HG03460 (cell line): ENCODE measurements at regions not wholly inside any gene's neighbourhood (a gene's known extent, or its start where the extent isn't known, plus 50 kb on each side); places are given as distances from the start of the nearest gene placed in this dataset.
A peak's percentile ranks its signal among the peaks of the same experiment; 100 is the strongest.
"Not testable (repeated sequence)": the region's sequence is repeated elsewhere in the genome, so short reads cannot be mapped to it uniquely, and the experiment has no call there.

Experiments
- ATAC-seq: cut with Tn5 transposase; IDR thresholded peaks from one replicate; pipeline ENCODE4 v1.9.1; 2021; ENCODE audit not compliant: unreplicated experiment

DNA sequence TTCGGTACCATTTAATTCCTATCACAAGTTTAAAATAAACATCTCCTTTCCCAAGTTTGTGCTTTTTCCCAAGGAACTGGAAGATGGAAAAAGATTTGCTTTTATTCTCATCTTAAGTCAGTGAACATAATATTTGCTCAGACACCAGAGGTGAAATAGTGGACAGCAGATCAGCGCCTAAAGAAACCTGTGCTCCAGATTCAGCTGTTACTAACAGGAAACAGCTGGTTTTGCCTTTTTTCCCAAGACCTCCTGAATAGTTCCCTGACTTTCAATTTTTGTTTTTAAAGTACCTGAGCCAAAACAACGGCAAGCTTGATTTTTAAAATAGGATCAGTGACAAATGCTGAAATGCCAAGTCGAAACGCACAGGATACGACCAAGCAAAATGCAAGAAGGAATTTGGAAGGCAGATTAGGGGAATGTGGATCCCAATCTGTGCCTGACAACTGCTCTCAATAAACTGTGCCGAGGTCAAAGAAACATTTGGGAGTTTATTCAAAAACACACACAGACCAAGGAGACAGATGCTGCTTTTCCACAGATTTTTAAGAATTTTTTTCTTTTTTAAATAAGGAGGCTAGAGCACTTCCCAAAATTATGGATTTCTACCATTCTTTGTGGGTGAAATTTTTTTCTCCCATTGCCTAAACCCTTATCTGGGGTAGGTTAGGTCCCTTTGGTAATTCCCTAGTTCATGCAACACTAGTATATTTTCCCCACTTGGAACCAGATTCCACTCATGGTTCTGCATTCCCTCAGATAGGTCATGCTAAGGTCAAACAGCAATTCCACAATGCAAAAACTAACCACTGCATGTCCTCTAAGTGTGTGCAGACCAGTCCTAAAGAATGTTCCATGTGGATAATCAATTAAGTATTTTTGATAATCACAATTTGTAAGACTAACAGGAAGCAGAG lies 121.5 kb upstream of the PDE1A start:
- ATAC-seq: no peak

DNA sequence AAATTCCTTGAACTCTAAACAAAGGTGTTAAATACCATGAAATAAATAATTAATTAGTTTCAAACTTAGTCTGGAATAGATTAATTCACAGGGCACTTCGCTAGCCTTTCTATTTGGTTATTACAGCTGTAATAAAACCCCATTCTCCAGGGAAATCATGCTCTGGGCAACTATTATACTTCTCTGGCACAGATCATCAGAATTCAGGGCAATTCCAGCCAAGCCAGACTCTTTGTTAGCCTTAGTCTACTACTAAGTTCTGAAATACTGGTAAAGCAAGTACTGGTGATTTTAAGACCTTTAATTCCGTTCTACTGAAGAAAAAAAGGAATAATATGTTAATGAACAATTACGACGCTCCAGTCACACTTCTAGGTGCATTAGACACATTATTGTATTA lies 123.4 kb upstream of the PDE1A start:
- no peak for ATAC-seq

DNA sequence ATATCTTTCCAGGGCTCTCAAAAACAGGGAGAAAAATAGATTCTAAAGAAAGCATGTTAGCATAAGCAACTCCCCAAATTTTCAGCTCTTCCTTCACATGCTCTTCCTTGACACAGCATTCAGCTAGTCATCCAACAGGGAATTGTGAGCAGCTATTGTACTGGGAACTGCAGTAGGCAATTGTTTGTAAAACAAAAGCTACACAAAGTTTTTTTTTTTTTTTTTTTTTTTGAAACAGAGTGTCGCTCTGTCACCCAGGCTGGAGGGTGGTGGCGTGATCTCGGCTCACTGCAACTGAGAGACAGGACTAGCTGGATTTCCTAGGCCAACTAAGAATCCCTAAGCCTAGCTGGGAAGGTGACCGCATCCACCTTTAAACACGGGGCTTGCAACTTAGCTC lies 125.4 kb upstream of the PDE1A start:
- not testable (repeated sequence) for ATAC-seq

DNA sequence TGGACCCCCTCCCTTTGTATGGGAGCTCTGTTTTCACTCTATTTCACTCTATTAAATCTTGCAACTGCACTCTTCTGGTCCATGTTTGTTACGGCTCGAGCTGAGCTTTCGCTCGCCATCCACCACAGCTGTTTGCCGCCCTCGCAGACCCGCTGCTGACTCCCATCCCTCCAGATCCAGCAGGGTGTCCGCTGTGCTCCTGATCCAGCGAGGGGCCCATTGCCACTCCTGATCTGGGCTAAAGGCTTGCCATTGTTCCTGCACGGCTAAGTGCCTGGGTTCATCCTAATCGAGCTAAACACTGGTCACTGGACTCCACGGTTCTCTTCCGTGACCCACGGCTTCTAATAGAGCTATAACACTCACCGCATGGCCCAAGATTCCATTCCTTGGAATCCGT lies 125.9 kb upstream of the PDE1A start:
- not testable (repeated sequence) for ATAC-seq

DNA sequence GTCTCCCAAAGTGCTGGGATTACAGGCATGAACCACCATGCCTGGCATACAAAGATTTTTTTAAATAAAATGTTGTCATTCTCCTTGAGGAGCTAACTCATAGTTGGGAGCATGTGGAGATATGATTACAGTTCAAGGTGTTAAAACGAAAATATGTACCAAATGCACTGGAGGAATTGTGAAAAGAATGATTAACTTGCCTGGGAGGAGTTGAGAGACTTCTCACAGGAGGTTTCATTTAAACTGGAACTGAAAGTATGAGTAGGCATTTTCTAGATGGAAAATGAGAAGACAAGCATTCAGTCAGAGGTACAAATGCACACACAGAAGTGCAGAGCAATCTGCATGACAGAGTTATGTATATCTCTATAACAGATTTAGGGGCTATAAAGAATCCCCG lies 126.6 kb upstream of the PDE1A start:
- ATAC-seq: peak; percentile 100

DNA sequence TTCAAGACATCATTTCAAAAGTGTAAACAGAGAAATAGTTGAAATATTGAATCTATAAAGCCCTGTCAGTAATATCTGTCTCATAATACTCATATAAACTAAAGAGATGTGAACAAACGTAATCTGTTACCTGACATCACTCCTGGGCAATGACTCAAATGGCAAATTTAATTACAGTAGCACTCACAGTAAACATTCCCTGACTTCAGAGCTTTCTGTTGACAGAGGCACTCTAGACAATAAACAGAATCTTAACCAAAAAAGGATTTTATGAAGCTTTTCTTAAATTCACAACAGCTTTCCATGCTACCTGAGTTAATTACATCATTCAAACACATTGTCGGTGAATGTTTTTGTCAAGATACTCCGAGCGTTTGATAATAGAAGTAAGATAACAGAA lies 128.1 kb upstream of the PDE1A start:
- no peak for ATAC-seq

DNA sequence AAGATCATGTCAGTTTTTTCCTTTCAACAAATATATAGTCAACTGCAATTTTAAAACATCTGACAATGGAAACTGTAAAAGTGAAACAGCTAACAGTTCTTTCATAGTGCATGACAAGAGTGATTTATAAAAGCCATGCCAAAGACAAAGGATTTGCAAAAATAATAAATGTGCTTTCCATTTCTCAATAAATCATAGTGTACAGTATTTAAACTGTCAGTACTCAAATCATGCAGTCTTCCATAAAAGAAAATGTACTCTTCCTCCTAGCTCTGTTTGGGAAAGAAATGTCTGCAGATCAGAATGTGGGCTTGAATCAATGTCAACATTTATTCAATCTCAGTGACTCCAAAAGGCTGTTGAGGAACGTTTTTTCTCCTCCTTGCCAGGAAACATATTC lies 131.7 kb upstream of the PDE1A start:
- ATAC-seq: no peak

DNA sequence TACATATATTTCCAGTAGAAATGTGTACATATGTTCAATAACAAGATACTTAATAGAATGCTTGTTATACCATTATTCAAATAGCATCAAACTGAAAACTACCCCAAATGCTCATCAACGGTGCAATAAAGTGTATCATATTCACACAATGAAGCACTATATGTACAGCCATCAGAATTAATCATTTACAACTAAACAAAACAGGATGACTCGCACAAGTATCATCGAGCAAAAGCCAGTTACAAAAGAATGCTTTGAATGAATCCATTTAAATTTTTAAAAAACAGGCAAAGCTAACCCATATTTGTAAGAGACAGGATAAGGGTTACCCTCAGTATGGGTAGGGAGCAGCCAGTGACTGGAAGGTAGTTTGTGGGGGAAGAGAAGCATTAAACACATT lies 132.8 kb upstream of the PDE1A start:
- ATAC-seq: no peak

DNA sequence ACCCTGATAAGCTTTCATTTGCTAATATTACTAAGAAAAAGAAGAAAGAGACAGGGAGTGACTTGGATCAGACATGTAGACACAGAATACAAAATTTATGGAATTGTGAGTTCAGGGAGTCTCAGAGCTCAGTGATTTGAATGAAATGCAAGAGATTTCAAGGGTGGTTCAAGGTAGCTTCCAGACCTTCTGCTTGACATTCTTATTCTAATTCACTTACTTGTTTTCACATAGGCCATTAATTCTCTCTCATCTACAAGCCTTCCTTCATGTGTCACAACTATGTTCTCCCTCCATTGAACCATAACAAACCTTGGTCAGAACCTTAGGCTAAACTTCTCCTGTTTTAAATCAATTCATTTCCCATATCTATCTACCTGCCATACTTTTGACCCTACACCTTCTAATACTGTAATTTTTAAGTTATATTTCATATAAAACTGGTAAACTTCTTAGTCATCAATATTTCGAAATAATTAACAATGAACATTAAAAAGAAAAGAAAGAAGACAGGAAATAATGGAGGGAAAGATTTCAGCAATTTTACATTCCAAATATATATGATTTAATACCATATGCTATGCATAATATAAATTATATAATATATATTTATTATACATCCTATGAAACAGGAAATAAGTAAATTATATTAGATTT lies 139.2 kb upstream of the PDE1A start:
- no peak for ATAC-seq

DNA sequence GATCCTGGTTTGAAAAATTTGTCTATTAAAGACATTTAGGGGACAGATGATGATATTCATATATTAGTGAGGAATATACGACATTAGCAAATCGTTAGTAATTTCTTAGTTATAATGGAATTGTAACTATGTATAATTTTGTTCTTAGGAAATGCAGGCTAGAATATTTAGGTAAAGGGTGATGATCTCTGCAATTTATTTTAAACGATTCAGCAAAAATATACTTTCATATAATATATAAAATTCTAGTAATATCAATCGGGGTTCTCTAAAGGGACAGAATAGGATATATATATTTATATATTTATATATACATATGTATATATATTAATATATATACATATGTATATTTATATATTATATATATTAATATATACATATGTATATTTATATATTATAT lies 142.5 kb upstream of the DNAJC10 start:
- no peak for ATAC-seq

DNA sequence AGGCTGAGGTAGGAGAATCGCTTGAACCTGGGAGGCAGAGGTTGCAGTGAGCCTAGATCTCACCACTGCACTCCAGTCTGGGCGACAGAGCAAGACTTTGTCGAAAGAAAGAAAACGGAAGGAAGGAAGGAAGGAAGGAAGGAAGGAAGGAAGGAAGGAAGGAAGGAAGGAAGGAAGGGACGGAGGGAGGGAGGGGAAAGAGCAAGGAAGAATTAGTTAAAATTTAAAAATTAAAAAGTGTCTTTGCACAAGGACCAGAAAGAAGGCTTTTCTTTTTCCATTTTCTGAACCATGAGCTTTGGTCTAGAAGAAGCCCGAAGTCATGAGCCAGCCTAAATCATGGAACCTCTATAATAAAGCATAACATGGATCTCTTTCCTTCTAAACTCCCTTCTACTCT lies 138.2 kb upstream of the DNAJC10 start:
- ATAC-seq: no peak

DNA sequence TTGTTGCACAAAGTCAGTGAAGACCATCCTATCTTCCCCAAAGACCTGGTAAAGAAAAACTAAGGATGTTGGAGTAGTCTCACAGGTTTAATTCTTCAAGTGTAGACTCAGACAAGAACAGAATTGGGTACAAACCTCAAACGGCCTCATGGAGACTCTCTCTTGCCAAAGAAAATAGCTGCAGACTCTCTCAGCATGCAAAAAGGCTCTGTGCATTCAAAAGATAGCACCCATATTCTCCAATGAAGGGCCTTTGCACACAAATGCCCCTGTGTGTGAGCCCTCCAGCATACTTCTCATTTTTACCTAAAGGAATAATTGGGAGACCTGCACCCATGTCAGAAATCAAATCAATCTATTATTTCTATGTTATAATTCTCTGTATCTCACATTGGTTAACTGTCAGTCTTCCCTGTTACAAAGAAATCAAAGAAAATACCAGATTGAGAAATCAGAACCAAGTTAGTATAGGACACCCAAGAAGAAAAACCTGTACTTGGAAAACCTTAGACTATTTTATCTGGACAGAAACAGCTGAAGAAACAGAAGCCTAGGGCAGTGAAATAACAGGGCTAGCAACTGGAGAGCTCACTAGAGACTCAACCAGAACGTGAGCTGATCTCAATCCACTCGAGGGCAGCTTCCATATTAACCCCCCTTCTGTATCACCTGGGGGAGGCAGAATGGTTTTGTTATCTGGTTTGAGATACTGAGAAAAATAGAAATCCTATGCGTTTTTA lies 134.7 kb upstream of the DNAJC10 start:
- no peak for ATAC-seq

DNA sequence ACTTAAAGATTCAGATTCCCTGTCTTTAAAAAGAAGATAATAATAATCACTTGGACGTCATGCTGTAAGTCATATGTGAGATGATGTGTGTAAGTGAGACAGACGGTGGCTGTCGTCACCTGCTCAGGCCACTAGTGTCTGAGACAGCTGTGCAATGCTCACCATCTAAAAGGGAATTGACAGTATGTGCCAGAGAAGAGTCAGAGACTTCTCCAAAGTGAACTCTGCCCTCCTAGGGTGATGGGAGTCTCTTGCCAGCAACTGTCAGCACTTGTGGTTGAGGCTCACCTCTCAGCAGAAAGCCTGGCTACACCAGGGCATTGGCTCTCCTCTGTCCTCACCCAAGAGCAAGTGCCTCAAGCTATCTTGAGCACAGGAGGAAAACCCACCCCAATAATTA lies 131.6 kb upstream of the DNAJC10 start:
- no peak for ATAC-seq

DNA sequence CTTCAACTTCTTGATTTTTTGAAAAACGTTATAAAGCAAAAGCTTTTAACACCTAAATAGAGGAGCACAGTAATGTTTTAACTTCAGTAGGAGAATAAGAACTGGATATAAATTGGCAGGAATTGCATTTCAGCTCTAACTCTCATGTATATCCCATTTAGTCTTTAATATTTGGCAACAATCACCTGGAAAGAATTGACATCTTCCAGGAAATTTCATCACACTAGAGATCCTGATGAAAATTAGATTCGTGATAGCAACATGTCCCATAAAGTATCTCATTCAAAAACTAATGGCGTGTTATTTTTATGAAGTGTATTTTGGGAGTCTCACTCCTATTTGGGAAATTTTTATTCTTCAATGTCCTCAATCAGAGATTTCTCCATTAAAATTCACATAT lies 131.1 kb upstream of the DNAJC10 start:
- ATAC-seq: no peak

DNA sequence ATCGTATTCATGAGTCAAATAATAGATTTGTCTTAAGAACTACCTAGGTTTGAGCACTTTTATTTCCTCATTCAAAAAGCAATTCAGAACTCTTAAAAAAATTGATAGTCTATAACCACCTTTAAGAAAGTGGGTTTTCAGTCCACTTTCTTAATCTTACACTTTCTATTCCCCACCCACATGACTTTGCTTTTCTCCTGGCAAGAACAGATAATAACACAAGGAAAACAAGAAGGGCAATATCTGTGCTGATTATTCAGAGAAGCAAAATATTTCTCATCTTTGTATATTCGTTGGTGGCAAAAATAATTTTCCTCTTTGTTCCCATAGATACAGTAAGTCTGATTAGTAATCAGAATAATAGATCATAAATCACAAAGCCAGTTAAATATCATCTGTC lies 130.6 kb upstream of the DNAJC10 start:
- ATAC-seq: no peak

DNA sequence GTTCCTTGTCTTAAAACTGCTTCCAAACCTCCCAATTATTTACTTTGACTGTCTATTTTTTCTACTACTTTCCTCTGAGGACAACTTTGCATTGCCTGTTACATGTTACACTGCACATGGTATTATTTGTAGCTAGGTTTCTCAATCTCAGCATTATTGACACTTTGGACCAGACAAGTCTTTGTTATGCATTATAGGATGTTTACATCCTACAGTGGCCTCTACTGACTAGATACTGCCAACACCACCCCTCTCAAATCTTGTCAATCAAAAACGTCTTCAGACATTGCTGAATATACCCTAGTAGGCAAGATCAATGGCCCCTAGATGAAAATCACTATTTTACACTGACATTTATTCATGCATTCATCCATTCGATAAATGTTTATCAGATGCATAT lies 129.6 kb upstream of the DNAJC10 start:
- no peak for ATAC-seq

DNA sequence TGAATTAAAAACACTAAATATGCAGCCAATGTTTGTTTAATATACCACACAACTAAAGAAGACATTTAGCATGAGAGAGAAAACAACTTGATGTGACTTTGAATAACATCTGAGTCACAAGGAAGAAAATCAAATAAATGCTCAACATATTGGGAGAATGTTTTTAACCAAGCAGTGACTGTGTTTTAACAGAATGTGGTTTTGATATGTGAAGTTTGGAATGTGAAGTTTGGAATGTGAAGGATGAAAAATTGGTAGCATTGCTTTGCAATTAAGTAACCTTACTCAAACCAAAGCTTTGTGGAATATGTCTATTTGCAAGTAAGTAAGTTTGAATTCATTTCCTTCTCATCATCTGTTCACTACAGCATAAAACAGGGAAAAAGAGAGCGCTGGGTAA lies 128.2 kb upstream of the DNAJC10 start:
- ATAC-seq: no peak

DNA sequence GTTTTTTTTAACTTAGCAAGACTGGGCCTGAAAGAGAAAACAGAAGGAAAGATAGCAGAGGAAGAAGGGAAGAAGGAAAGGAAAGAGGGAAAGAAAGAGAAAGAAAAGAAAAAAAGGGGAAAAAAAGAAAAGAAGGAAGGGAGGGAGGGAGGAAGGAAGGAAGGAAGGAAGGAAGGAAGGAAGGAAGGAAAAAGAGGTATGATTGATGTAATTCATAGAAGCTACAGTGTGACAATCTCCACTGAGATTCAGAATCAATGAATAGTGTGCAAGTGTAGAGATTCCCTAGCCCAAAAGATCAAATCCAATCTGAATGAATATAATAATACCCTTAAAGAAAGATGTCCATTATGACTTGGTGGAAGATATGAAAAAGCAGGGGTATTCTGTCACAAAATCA lies 126.9 kb upstream of the DNAJC10 start:
- ATAC-seq: no peak

DNA sequence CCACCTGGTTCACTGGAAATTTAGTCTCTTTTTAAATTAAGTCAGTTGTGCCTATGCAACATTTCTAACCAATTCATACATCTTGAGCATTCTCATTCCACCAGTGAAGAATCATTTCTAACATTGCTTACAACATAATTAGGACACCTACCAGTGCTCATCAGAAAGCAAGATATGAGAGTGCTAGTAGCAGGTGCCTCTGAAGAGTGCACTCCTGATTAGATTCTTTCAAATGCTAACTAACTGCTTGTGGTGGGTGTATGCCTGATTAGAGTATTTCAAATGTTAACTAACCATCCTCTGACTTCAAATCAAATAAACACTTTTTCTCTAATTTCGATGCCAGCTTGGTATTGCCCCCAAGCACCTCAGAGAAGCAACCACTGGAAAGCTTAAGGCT lies 124.3 kb upstream of the DNAJC10 start:
- ATAC-seq: no peak

DNA sequence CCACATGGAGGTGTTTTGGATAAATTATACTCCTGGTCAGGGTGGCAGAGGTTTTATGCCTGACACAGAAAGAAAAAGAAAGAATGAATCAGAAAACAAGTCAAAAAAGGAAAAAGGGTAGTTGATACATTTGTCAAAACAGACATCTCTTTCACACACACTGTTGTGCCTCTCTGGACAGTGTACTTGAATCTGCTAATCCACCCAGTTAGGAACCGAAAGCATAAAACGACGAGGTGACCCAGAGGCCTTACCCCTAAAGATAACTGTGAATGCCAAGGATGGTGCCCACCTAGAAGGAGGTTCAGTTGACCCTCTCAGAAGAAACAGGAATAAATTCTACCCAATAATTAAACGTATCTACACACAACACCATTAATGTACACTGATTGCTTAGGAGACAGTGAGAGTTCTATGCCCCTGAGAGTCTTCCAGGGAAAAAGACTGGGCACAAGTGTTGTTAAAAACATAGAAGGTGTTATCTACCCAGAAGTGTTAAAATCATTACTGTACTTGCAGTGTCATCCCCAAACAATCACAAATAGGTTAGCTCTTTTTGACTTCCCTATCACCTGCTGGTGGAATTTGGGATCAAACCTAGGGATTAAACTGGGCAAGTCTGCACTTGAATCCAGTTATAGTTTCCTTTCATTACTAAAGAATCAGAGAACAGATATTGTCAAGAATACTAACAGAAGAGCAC lies 123.2 kb upstream of the DNAJC10 start:
- ATAC-seq: no peak

DNA sequence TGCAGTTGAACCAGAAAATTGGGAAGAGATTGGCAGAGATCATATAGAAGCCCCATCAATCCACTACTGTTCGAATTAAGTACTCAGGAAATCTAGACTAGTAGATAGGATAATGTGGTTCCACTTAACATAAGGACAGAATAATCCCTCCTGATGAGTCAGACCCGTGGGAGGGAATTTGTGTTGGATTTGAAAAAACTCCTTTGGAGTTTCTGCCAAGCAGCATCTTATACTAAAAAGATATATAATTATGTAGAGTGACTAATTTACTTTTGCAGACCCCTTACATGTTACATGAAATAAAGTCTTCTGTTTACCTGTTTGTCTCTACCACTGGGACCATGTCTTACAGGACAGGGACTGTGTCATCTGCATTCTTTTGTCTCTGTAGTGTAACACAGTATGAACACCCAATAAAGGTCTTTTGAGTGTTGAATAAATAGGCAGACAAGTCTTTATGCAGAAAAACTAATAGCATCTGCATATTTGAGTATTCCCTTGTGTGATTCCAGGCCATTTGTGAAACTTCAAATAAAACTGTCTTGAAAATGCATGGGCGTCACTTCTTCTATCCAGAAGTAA lies 122.6 kb upstream of the DNAJC10 start:
- no peak for ATAC-seq
